ENCODE measurements at regions not wholly inside any gene's neighbourhood (a gene's known extent, or its start where the extent isn't known, plus 50 kb on each side); places are given as distances from the start of the nearest gene placed in this dataset.
"Not testable (repeated sequence)": the region's sequence is repeated elsewhere in the genome, so short reads cannot be mapped to it uniquely, and the experiment has no call there.

DNA sequence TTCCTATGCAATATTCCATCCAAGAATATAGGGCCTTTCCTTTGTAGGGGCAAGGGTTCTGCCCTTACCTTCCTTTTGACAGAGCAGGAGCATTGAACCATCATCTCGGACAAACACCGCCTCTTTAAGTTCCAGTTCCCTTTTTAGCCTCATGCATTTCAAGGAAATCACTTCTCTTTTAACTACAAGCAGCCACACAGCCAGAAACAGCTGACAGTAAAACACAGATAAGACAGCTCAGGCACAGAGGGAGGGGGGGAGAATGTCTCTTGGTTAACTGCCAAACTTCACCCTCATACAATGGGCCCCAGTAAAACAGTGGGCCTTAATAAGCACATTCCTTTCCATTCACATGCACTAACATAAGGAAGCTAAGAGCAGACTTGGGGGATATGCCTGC is 648.3 kb downstream of the GABRG1 start:
- Histone ChIP-seq H3K36me3 (ENCODE audit: insufficient read depth) (no peaks in the 10 kb centered on the region), H3K79me2 (ENCODE audit: insufficient read depth, low read depth) (no peaks in the 10 kb centered on the region), H3K9ac (no peak overlapping the region), H4K20me1 (ENCODE audit: insufficient read depth) (no peaks in the 10 kb centered on the region), H3K4me2 (no peak overlapping the region), H3K27ac (no peak overlapping the region), H3K4me3 (IDR thresholded peaks at IDR 0.05; ENCODE audit: insufficient read depth, low read depth, low read length) (no peak overlapping the region), H2AFZ (ENCODE audit: low read depth) (no peak overlapping the region), H3K4me1 (ENCODE audit: low read depth, poor library complexity, severe bottlenecking) (no peaks in the 10 kb centered on the region), H3K27me3 (ENCODE audit: insufficient read depth, low read depth) (no peaks in the 10 kb centered on the region)
- TF ChIP-seq, protein P1, sequence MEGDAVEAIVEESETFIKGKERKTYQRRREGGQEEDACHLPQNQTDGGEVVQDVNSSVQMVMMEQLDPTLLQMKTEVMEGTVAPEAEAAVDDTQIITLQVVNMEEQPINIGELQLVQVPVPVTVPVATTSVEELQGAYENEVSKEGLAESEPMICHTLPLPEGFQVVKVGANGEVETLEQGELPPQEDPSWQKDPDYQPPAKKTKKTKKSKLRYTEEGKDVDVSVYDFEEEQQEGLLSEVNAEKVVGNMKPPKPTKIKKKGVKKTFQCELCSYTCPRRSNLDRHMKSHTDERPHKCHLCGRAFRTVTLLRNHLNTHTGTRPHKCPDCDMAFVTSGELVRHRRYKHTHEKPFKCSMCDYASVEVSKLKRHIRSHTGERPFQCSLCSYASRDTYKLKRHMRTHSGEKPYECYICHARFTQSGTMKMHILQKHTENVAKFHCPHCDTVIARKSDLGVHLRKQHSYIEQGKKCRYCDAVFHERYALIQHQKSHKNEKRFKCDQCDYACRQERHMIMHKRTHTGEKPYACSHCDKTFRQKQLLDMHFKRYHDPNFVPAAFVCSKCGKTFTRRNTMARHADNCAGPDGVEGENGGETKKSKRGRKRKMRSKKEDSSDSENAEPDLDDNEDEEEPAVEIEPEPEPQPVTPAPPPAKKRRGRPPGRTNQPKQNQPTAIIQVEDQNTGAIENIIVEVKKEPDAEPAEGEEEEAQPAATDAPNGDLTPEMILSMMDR (conservative IDR thresholded peaks at IDR 0.05; ENCODE audit: low read depth, low read length), result no peak

- no peaks in the 10 kb centered on the region for H4K20me1 ChIP-seq (ENCODE audit: insufficient read depth)
- no peak overlapping the region for H3K9ac ChIP-seq
- H2AFZ ChIP-seq (ENCODE audit: low read depth), result no peak overlapping the region
- H3K4me3 ChIP-seq (IDR thresholded peaks at IDR 0.05; ENCODE audit: insufficient read depth, low read depth, low read length), result no peak overlapping the region
- H3K79me2 ChIP-seq (ENCODE audit: insufficient read depth, low read depth), result no peaks in the 10 kb centered on the region
- H3K4me2 ChIP-seq, result no peak overlapping the region
- TF ChIP-seq, protein P1 (conservative IDR thresholded peaks at IDR 0.05; ENCODE audit: low read depth, low read length), result no peak
- H3K27ac ChIP-seq, result no peak overlapping the region
- H3K36me3 ChIP-seq (ENCODE audit: insufficient read depth), result no peaks in the 10 kb centered on the region
- no peaks in the 10 kb centered on the region for H3K4me1 ChIP-seq (ENCODE audit: low read depth, poor library complexity, severe bottlenecking)
- no peaks in the 10 kb centered on the region for H3K27me3 ChIP-seq (ENCODE audit: insufficient read depth, low read depth)
Observed at GRCh38 chr4:45472490-45472889, 651.4 kb downstream of the GABRG1 start.

DNA sequence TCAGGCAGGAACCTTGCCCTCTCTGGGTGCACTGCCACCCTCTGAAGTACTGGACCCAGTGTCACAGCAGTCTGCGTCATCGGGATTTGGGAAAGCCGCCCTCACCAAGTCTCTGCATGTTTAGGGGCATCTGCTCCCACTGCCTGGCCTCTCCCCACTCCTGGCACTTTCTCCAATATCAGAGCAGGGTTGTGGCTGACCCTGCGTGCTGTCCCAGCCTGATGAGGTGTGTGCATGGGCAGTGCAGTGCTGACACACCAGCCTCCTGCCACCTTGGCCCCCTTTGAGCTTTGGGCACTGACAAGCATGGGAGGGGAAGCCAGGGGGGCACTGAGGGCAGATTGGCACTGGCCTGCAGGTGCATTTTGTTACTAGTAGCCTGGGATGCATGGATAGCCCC is 652.5 kb downstream of the GABRG1 start:
- no peaks in the 10 kb centered on the region for H3K27me3 ChIP-seq (ENCODE audit: insufficient read depth, low read depth)
- TF ChIP-seq, protein P1 (conservative IDR thresholded peaks at IDR 0.05; ENCODE audit: low read depth, low read length), result no peak

DNA sequence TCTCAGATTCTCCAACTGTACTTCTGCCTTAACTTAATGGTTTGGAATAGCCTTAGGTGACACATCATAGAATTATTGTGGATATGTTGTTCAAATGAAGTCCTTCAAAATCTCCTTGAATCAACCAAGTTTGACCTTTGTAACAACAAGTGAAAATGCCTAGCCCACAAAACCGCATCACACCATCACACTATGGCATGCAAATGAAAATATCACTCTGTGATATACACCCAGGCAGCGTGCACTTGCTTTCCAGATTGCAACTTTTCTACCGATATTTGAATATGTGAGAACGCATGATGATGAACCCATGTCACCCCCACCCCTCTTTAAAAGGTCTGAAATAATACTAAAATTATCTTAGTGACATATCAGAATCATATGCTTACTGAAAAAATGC is 656.7 kb downstream of the GABRG1 start:
- H4K20me1 ChIP-seq (ENCODE audit: insufficient read depth), result no peaks in the 10 kb centered on the region
- H3K9ac ChIP-seq, result no peak overlapping the region
- H3K79me2 ChIP-seq (ENCODE audit: insufficient read depth, low read depth), result no peaks in the 10 kb centered on the region
- H3K4me2 ChIP-seq, result no peak overlapping the region
- H3K27me3 ChIP-seq (ENCODE audit: insufficient read depth, low read depth), result no peaks in the 10 kb centered on the region
- H3K27ac ChIP-seq, result no peak overlapping the region
- H2AFZ ChIP-seq (ENCODE audit: low read depth), result no peak overlapping the region
- TF ChIP-seq, protein P1 (conservative IDR thresholded peaks at IDR 0.05; ENCODE audit: low read depth, low read length), result no peak
- no peaks in the 10 kb centered on the region for H3K4me1 ChIP-seq (ENCODE audit: low read depth, poor library complexity, severe bottlenecking)
- H3K4me3 ChIP-seq (IDR thresholded peaks at IDR 0.05; ENCODE audit: insufficient read depth, low read depth, low read length), result no peak overlapping the region
- H3K36me3 ChIP-seq (ENCODE audit: insufficient read depth), result no peaks in the 10 kb centered on the region

More for the DNA sequence above, 652.5 kb downstream of the GABRG1 start:
- no peak overlapping the region for H3K9ac ChIP-seq
- H4K20me1 ChIP-seq (ENCODE audit: insufficient read depth), result no peaks in the 10 kb centered on the region
- H3K79me2 ChIP-seq (ENCODE audit: insufficient read depth, low read depth), result no peaks in the 10 kb centered on the region
- no peak overlapping the region for H2AFZ ChIP-seq (ENCODE audit: low read depth)
- H3K27ac ChIP-seq, result no peak overlapping the region
- H3K4me1 ChIP-seq (ENCODE audit: low read depth, poor library complexity, severe bottlenecking), result no peaks in the 10 kb centered on the region
- no peaks in the 10 kb centered on the region for H3K36me3 ChIP-seq (ENCODE audit: insufficient read depth)
- no peak overlapping the region for H3K4me3 ChIP-seq (IDR thresholded peaks at IDR 0.05; ENCODE audit: insufficient read depth, low read depth, low read length)
- H3K4me2 ChIP-seq, result no peak overlapping the region

GRCh38 chr4:45460157-45460556 is 663.7 kb downstream of the GABRG1 start:
- not testable (repeated sequence) for H2AFZ ChIP-seq (ENCODE audit: low read depth); H3K79me2 ChIP-seq (ENCODE audit: insufficient read depth, low read depth); H3K9ac ChIP-seq; H4K20me1 ChIP-seq (ENCODE audit: insufficient read depth); H3K4me3 ChIP-seq (IDR thresholded peaks at IDR 0.05; ENCODE audit: insufficient read depth, low read depth, low read length); H3K36me3 ChIP-seq (ENCODE audit: insufficient read depth); H3K27ac ChIP-seq; H3K4me2 ChIP-seq; H3K27me3 ChIP-seq (ENCODE audit: insufficient read depth, low read depth); H3K4me1 ChIP-seq (ENCODE audit: low read depth, poor library complexity, severe bottlenecking)

Data from KMS-11 (cell line).